ENCODE measurements at regions not wholly inside any gene's neighbourhood (a gene's known extent, or its start where the extent isn't known, plus 50 kb on each side); places are given as distances from the start of the nearest gene placed in this dataset.

- no TSS peak for BruUV-seq (replicated peaks)
- H3K9me1 ChIP-seq (ENCODE audit: control insufficient read depth, insufficient read depth, low read length): no peaks in the 10 kb centered on the region
- H3K79me2 ChIP-seq (ENCODE audit: control insufficient read depth, insufficient read depth, low read length): no peaks in the 10 kb centered on the region
- ChIA-PET POLR2A (interaction anchor here (1.1 kb wide), 1 partner anchor 9 kb away, joined by 3 read pairs; no protein-coding TSS in a partner anchor), CTCF (ENCODE audit: low intra/inter-chr PET ratio) (no interaction called here)
- no peaks in the 10 kb centered on the region; a peak in 1 of 5 replicates for H3K27me3 ChIP-seq (ENCODE audit: control insufficient read depth in 2 of 2, insufficient read depth in 2 of 2, low read length in 2 of 2)
- H3K27ac ChIP-seq (ENCODE audit: extremely low read depth, low read depth, low read length): no peak overlapping the region
- intact Hi-C loops (cut with micrococcal nuclease) (no loop called here), in situ Hi-C loops (cut with MboI) (no loop called here)
- H2AFZ ChIP-seq (ENCODE audit: low read depth, low read length): no peak overlapping the region
- peaks cover 0 to 8% of the 10 kb centered on the region in 2 experiments; a peak in 2 of 5 replicates for H3K4me1 ChIP-seq (replicated peaks in 1 of 2; ENCODE audit: control insufficient read depth in 2 of 2, insufficient read depth in 2 of 2, low read length in 2 of 2)
- no peak for TF ChIP-seq ZNF785 (CRISPR knock-in tag; IDR thresholded peaks at IDR 0.05)
- TF ChIP-seq KAT8 (IDR thresholded peaks at IDR 0.05; ENCODE audit: low read depth): no peak
- peak; percentile 49 for TF ChIP-seq ATF7 (IDR thresholded peaks at IDR 0.05)
- TF ChIP-seq ZNF212 (CRISPR knock-in tag; IDR thresholded peaks at IDR 0.05): no peak
- no peak for TF ChIP-seq STAT5B (CRISPR knock-in tag; IDR thresholded peaks at IDR 0.05)
- no peak for TF ChIP-seq PBX2 (CRISPR knock-in tag; IDR thresholded peaks at IDR 0.05; ENCODE audit: low read depth)
- 0 out of 2 replicates have a peak, but pooled peaks have one; percentile 14 for TF ChIP-seq PBX2 (tag; conservative IDR thresholded peaks at IDR 0.05; ENCODE audit: low read depth)
- TF ChIP-seq TARDBP (IDR thresholded peaks at IDR 0.05): no peak
- TF ChIP-seq ZNF282 (CRISPR knock-in tag; IDR thresholded peaks at IDR 0.05): no peak
- TF ChIP-seq PKNOX1 (IDR thresholded peaks at IDR 0.05): peak; percentile 60; the same call in 1 of the 2 replicates
- TF ChIP-seq MEIS2 (IDR thresholded peaks at IDR 0.05; ENCODE audit: partially characterized antibody): peak; percentile 43
- TF ChIP-seq GABPB1 (CRISPR knock-in tag; IDR thresholded peaks at IDR 0.05): no peak
- no peak for TF ChIP-seq ZKSCAN1 (IDR thresholded peaks at IDR 0.05; ENCODE audit: low read depth, low read length)
- no peak for TF ChIP-seq RBBP5 (IDR thresholded peaks at IDR 0.05; ENCODE audit: borderline replicate concordance, insufficient read depth, low read length, poor library complexity, severe bottlenecking)
- TF ChIP-seq, protein P1, sequence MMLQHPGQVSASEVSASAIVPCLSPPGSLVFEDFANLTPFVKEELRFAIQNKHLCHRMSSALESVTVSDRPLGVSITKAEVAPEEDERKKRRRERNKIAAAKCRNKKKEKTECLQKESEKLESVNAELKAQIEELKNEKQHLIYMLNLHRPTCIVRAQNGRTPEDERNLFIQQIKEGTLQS (IDR thresholded peaks at IDR 0.05): peak; percentile 78
- TF ChIP-seq, protein P1 (CRISPR knock-in tag; conservative IDR thresholded peaks at IDR 0.05): no peak
- 55% methylated on average over 2 of the region's 2 CpGs for WGBS (ENCODE audit: insufficient coverage, low coverage, missing lambda C conversion rate)
- FAIRE-seq (no peak), ATAC-seq (peak; percentile 61; the same call in 2 of the 3 replicates), DNase-seq (ENCODE audit: extremely low read depth in 1 of 4, low spot score in 3 of 4) (no peak)
- no peak overlapping the region for H3K4me2 ChIP-seq (ENCODE audit: insufficient read depth, low read length)
- H3K36me3 ChIP-seq (ENCODE audit: control insufficient read depth, insufficient read depth, low read length): no peaks in the 10 kb centered on the region
- no peaks in the 10 kb centered on the region for H3K9me3 ChIP-seq (replicated peaks; ENCODE audit: control insufficient read depth, insufficient read depth, low read depth, low read length)
- no peak overlapping the region for H3K9ac ChIP-seq (ENCODE audit: insufficient read depth in 1 of 2, low read depth in 2 of 2, low read length in 2 of 2)
- H3K4me3 ChIP-seq: no peak overlapping the region
- no peaks in the 10 kb centered on the region for H4K20me1 ChIP-seq (replicated peaks; ENCODE audit: control insufficient read depth, insufficient read depth, low read length)
Observed at GRCh38 chr6:126202707-126203106, 137.2 kb upstream of the CENPW start.
